ENCODE measurements at regions not wholly inside any gene's neighbourhood (a gene's known extent, or its start where the extent isn't known, plus 50 kb on each side); places are given as distances from the start of the nearest gene placed in this dataset.
A peak's percentile ranks its signal among the peaks of the same experiment; 100 is the strongest.

- TF ChIP-seq FOSB (CRISPR knock-in tag; IDR thresholded peaks at IDR 0.05): no peak
- no peak for TF ChIP-seq MYC (IDR thresholded peaks at IDR 0.05; ENCODE audit: borderline replicate concordance, low read length)
- TF ChIP-seq MAFK (IDR thresholded peaks at IDR 0.05; ENCODE audit: partially characterized antibody): no peak
These were observed 63.4 kb upstream of the MYL2 start (continued) for GRCh38 chr12:110983811-110984210.

- POLR2A ChIA-PET: no interaction called here
These were observed 52.5 kb upstream of the MYL2 start for GRCh38 chr12:110972866-110973265.

DNA sequence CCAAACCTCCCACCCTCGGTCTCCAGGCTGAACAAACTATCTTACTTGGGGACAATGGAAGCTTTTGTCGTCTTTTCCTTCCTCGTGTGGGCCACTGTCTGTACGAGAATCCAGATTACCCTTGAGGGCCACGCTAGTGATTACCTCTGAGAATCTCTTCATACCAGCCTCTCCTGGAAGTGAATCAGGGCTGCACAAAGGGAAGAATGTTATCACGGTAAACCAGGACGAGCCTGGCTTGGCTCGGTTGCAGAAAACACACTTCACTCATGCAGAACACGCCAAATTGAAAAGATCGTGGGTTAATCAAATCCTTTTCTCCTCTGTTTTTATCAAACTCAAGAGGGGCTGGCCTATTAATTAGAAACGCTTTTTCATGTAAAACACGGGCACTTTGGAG, 51.6 kb upstream of the MYL2 start:
- POLR2A ChIA-PET: no interaction called here
- CTCF ChIA-PET: no interaction called here
- TF ChIP-seq, protein P1, sequence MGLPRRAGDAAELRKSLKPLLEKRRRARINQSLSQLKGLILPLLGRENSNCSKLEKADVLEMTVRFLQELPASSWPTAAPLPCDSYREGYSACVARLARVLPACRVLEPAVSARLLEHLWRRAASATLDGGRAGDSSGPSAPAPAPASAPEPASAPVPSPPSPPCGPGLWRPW (IDR thresholded peaks at IDR 0.05): no peak
- TF ChIP-seq TFCP2L1 (CRISPR knock-in tag; IDR thresholded peaks at IDR 0.05): no peak
- TF ChIP-seq, protein P2, sequence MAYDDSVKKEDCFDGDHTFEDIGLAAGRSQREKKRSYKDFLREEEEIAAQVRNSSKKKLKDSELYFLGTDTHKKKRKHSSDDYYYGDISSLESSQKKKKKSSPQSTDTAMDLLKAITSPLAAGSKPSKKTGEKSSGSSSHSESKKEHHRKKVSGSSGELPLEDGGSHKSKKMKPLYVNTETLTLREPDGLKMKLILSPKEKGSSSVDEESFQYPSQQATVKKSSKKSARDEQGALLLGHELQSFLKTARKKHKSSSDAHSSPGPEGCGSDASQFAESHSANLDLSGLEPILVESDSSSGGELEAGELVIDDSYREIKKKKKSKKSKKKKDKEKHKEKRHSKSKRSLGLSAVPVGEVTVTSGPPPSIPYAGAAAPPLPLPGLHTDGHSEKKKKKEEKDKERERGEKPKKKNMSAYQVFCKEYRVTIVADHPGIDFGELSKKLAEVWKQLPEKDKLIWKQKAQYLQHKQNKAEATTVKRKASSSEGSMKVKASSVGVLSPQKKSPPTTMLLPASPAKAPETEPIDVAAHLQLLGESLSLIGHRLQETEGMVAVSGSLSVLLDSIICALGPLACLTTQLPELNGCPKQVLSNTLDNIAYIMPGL (CRISPR knock-in tag; IDR thresholded peaks at IDR 0.05; ENCODE audit: borderline replicate concordance): no peak
- TF ChIP-seq, protein P3, sequence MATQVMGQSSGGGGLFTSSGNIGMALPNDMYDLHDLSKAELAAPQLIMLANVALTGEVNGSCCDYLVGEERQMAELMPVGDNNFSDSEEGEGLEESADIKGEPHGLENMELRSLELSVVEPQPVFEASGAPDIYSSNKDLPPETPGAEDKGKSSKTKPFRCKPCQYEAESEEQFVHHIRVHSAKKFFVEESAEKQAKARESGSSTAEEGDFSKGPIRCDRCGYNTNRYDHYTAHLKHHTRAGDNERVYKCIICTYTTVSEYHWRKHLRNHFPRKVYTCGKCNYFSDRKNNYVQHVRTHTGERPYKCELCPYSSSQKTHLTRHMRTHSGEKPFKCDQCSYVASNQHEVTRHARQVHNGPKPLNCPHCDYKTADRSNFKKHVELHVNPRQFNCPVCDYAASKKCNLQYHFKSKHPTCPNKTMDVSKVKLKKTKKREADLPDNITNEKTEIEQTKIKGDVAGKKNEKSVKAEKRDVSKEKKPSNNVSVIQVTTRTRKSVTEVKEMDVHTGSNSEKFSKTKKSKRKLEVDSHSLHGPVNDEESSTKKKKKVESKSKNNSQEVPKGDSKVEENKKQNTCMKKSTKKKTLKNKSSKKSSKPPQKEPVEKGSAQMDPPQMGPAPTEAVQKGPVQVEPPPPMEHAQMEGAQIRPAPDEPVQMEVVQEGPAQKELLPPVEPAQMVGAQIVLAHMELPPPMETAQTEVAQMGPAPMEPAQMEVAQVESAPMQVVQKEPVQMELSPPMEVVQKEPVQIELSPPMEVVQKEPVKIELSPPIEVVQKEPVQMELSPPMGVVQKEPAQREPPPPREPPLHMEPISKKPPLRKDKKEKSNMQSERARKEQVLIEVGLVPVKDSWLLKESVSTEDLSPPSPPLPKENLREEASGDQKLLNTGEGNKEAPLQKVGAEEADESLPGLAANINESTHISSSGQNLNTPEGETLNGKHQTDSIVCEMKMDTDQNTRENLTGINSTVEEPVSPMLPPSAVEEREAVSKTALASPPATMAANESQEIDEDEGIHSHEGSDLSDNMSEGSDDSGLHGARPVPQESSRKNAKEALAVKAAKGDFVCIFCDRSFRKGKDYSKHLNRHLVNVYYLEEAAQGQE (IDR thresholded peaks at IDR 0.05): no peak
- TF ChIP-seq HOXB5 (CRISPR knock-in tag; IDR thresholded peaks at IDR 0.05): no peak
- no peak for TF ChIP-seq PBX3 (IDR thresholded peaks at IDR 0.05)
- TF ChIP-seq EHMT2 (IDR thresholded peaks at IDR 0.05; ENCODE audit: low read depth): no peak
- no peak for TF ChIP-seq POLR2A (IDR thresholded peaks at IDR 0.05; ENCODE audit: low read length)
- no peak overlapping the region for H3K4me3 ChIP-seq
- no peaks in the 10 kb centered on the region; the same call in 2 of the 3 replicates for H3K9me3 ChIP-seq
- H3K27ac ChIP-seq: no peak overlapping the region
- FAIRE-seq (no peak), DNase-seq (ENCODE audit: low read depth in 1 of 2, low spot score in 1 of 2) (no peak), ATAC-seq (no peak)
- no peak overlapping the region for H3K4me2 ChIP-seq
- 36% methylated on average over 12 of the region's 12 CpGs for WGBS (ENCODE audit: missing lambda C conversion rate)
- H3K4me1 ChIP-seq: no peaks in the 10 kb centered on the region

More at GRCh38 chr12:110972866-110973265, 52.5 kb upstream of the MYL2 start:
- TF ChIP-seq FOSL2 (IDR thresholded peaks at IDR 0.05): no peak
- TF ChIP-seq FOSL2 (CRISPR knock-in tag; IDR thresholded peaks at IDR 0.05): no peak
- TF ChIP-seq, protein P2 (CRISPR knock-in tag; IDR thresholded peaks at IDR 0.05; ENCODE audit: borderline replicate concordance): no peak
- TF ChIP-seq ZNF302 (CRISPR knock-in tag; IDR thresholded peaks at IDR 0.05): no peak
- no peak for TF ChIP-seq HOXB5 (CRISPR knock-in tag; IDR thresholded peaks at IDR 0.05)
- no peak for TF ChIP-seq BHLHE40 (IDR thresholded peaks at IDR 0.05; ENCODE audit: low read depth, low read length)
- no peak for TF ChIP-seq POLR2A (IDR thresholded peaks at IDR 0.05; ENCODE audit: low read length)
- no peak for TF ChIP-seq USF2 (IDR thresholded peaks at IDR 0.05)
- no peak for TF ChIP-seq MAZ (IDR thresholded peaks at IDR 0.05; ENCODE audit: borderline replicate concordance, low read depth, low read length)
- TF ChIP-seq, protein P3 (IDR thresholded peaks at IDR 0.05): no peak
- TF ChIP-seq NPAS2 (CRISPR knock-in tag; IDR thresholded peaks at IDR 0.05; ENCODE audit: borderline replicate concordance): no peak
- no peak for TF ChIP-seq HOXB13 (CRISPR knock-in tag; IDR thresholded peaks at IDR 0.05; ENCODE audit: low read depth)
- 33% methylated on average over 3 of the region's 3 CpGs for WGBS (ENCODE audit: missing lambda C conversion rate)
- CTCF ChIA-PET: no interaction called here
- ATAC-seq (peak in 1 of 2 experiments; percentile 47; a peak in 3 of 6 replicates), DNase-seq (ENCODE audit: low read depth in 1 of 2, low spot score in 1 of 2) (no peak), FAIRE-seq (no peak)
- Histone ChIP-seq H3K4me3 (no peak overlapping the region), H3K9me3 (no peaks in the 10 kb centered on the region; the same call in 2 of the 3 replicates), H3K27ac (no peak overlapping the region), H3K4me2 (no peak overlapping the region), H3K4me1 (no peaks in the 10 kb centered on the region)

All from A549 (cell line).